ENCODE measurements at regions not wholly inside any gene's neighbourhood (a gene's known extent, or its start where the extent isn't known, plus 50 kb on each side); places are given as distances from the start of the nearest gene placed in this dataset.

- Mint-ChIP-seq H3K36me3 (ENCODE audit: low read depth) (no peaks in the 10 kb centered on the region), H3K27me3 (peaks cover 3% of the 10 kb centered on the region), H3K27ac (no peak overlapping the region), H3K9me3 (peaks cover 3% of the 10 kb centered on the region), H3K4me3 (no peak overlapping the region), H3K4me1 (ENCODE audit: low read depth) (no peaks in the 10 kb centered on the region)
- intact Hi-C loops (cut with DNase I, micrococcal nuclease): no loop called here
- Histone ChIP-seq H3K9me3 (ENCODE audit: control insufficient read depth in 1 of 2, insufficient read depth in 1 of 2, low read length in 2 of 2) (no peaks in the 10 kb centered on the region), H3K4me3 (ENCODE audit: low read length) (no peak overlapping the region), H3K27ac (ENCODE audit: low read depth in 1 of 2, low read length in 2 of 2) (no peak overlapping the region), H3K36me3 (ENCODE audit: insufficient read depth, low read length) (no peaks in the 10 kb centered on the region), H3K27me3 (ENCODE audit: control insufficient read depth in 1 of 2, insufficient read depth in 2 of 2, low read length in 2 of 2) (no peaks in the 10 kb centered on the region), H3K4me1 (ENCODE audit: insufficient read depth, low read length) (no peaks in the 10 kb centered on the region)
- no peak for ATAC-seq (ENCODE audit: poor library complexity)
- DNase-seq: no peak
- no peak for TF ChIP-seq CTCF (IDR thresholded peaks at IDR 0.05)
- ChIA-PET CTCF (no interaction called here), POLR2A (no interaction called here)
Measured at GRCh38 chr14:38770251-38770650, 332.8 kb downstream of the SEC23A start.

GRCh38 chr14:38762845-38763244 is 340.2 kb downstream of the SEC23A start:
- no peak overlapping the region for H3K4me3 Mint-ChIP-seq
- no peaks in the 10 kb centered on the region for H3K36me3 Mint-ChIP-seq (ENCODE audit: low read depth)
- TF ChIP-seq CTCF (IDR thresholded peaks at IDR 0.05): no peak
- no peaks in the 10 kb centered on the region for H3K4me1 Mint-ChIP-seq (ENCODE audit: low read depth)
- no peak overlapping the region for H3K4me3 ChIP-seq (ENCODE audit: low read length)
- peaks cover 9% of the 10 kb centered on the region for H3K9me3 Mint-ChIP-seq
- ChIA-PET POLR2A (no interaction called here), CTCF (no interaction called here)
- ATAC-seq (ENCODE audit: poor library complexity): no peak
- H3K27me3 ChIP-seq (ENCODE audit: control insufficient read depth in 1 of 2, insufficient read depth in 2 of 2, low read length in 2 of 2): no peaks in the 10 kb centered on the region
- H3K9me3 ChIP-seq (ENCODE audit: control insufficient read depth in 1 of 2, insufficient read depth in 1 of 2, low read length in 2 of 2): peaks cover 0 to 6% of the 10 kb centered on the region in 2 experiments
- intact Hi-C loops (cut with DNase I, micrococcal nuclease): no loop called here
- H3K27me3 Mint-ChIP-seq: peaks cover 4% of the 10 kb centered on the region
- no peak for DNase-seq
- H3K27ac Mint-ChIP-seq: no peak overlapping the region
- no peaks in the 10 kb centered on the region for H3K36me3 ChIP-seq (ENCODE audit: insufficient read depth, low read length)
- no peaks in the 10 kb centered on the region for H3K4me1 ChIP-seq (ENCODE audit: insufficient read depth, low read length)
- no peak overlapping the region for H3K27ac ChIP-seq (ENCODE audit: low read depth in 1 of 2, low read length in 2 of 2)

GRCh38 chr14:38762426-38762825 is 340.6 kb downstream of the SEC23A start:
- H3K27me3 Mint-ChIP-seq: peaks cover 4% of the 10 kb centered on the region
- Histone ChIP-seq H3K4me1 (ENCODE audit: insufficient read depth, low read length) (no peaks in the 10 kb centered on the region), H3K27me3 (ENCODE audit: control insufficient read depth in 1 of 2, insufficient read depth in 2 of 2, low read length in 2 of 2) (no peaks in the 10 kb centered on the region), H3K27ac (ENCODE audit: low read depth in 1 of 2, low read length in 2 of 2) (no peak overlapping the region), H3K9me3 (ENCODE audit: control insufficient read depth in 1 of 2, insufficient read depth in 1 of 2, low read length in 2 of 2) (peaks cover 0 to 6% of the 10 kb centered on the region in 2 experiments), H3K4me3 (ENCODE audit: low read length) (no peak overlapping the region), H3K36me3 (ENCODE audit: insufficient read depth, low read length) (no peaks in the 10 kb centered on the region)
- no peak overlapping the region for H3K27ac Mint-ChIP-seq
- ATAC-seq (ENCODE audit: poor library complexity): no peak
- no peak overlapping the region for H3K4me3 Mint-ChIP-seq
- no peak for DNase-seq
- TF ChIP-seq CTCF (IDR thresholded peaks at IDR 0.05): no peak
- no peaks in the 10 kb centered on the region for H3K36me3 Mint-ChIP-seq (ENCODE audit: low read depth)
- H3K4me1 Mint-ChIP-seq (ENCODE audit: low read depth): no peaks in the 10 kb centered on the region
- H3K9me3 Mint-ChIP-seq: peaks cover 9% of the 10 kb centered on the region
- CTCF ChIA-PET: no interaction called here
- POLR2A ChIA-PET: no interaction called here
- intact Hi-C loops (cut with DNase I, micrococcal nuclease): no loop called here
